GM12891 (cell line): ENCODE measurements at regions not wholly inside any gene's neighbourhood (a gene's known extent, or its start where the extent isn't known, plus 50 kb on each side); places are given as distances from the start of the nearest gene placed in this dataset.

Source experiments
- POLR2A ChIP-seq: IDR thresholded peaks from 2 replicates; pipeline ENCODE4 v1.6.1; 2011; ENCODE audit warnings: low read depth, low read length, control low read depth
- POLR2AphosphoS5 ChIP-seq: IDR thresholded peaks from 2 replicates; pipeline ENCODE4 v1.6.1; 2011; ENCODE audit warnings: low read depth, low read length, control low read depth
- TAF1 ChIP-seq: IDR thresholded peaks from 2 replicates; pipeline ENCODE4 v1.6.1; 2011; ENCODE audit warnings: low read depth, low read length, control low read depth

DNA sequence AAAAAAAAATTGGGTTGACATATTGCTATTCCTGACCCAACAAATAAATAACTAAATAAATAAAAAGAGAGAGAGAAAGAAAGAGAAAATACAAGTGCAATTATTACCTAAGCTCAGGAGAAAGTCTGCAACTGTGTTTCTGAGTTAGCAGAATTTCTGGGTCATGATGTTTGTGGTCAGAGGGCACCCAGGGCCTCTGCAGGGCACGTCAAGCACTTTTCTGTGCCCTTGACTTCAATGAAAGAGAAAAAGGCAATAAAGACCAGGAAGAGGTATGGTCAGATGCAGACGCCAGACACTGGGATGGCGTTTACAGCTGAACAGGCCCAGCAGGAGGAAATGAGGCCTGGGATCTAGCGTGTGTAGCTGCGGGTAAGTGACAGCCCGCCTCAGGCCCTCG is 160.9 kb upstream of the GDF10 start:
- no peak for TF ChIP-seq POLR2A
- TF ChIP-seq TAF1, result no peak
- no peak for TF ChIP-seq POLR2AphosphoS5
